Adrenal gland (tissue), 9 donors: ENCODE measurements at regions not wholly inside any gene's neighbourhood (a gene's known extent, or its start where the extent isn't known, plus 50 kb on each side); places are given as distances from the start of the nearest gene placed in this dataset.
A peak's percentile ranks its signal among the peaks of the same experiment; 100 is the strongest.

ENCODE experiments used
- DNase-seq, 7 donors: peaks; one replicate each; pipeline ENCODE4 v3.0.0-alpha.2; 2019 to 2020
- H3K27ac ChIP-seq, 5 donors: fragments of 200-600 bp; sonication (generic) in 4 of 5; 1 replicate in 3 of 5; 2 replicates in 2 of 5; pipeline versions ENCODE4 v1.5.1 to v1.8.0; 2016 to 2020; ENCODE audit warnings: mild to moderate bottlenecking in 1 of 5
- H3K27me3 ChIP-seq: fragments of 200-600 bp; 2 replicates; pipeline ENCODE4 v1.8.0; 2021
- H3K36me3 ChIP-seq, 2 donors: fragments of 200-600 bp; replicated peaks in 1 of 2; 1 replicate in 1 of 2; 2 replicates in 1 of 2; pipeline versions ENCODE4 v1.5.1 to v1.8.0; 2018 to 2022
- H3K4me1 ChIP-seq, 2 donors: fragments of 200-600 bp; replicated peaks in 1 of 2; 1 replicate in 1 of 2; 2 replicates in 1 of 2; pipeline versions ENCODE4 v1.5.1 to v1.8.0; 2018 to 2021
- H3K4me3 ChIP-seq, 4 donors: fragments of 200-600 bp; sonication (generic) in 3 of 4; one replicate each; pipeline ENCODE4 v1.5.1; 2016 to 2018
- H3K9me3 ChIP-seq, 3 donors: fragments of 200-600 bp; sonication (generic) in 1 of 3; replicated peaks in 1 of 3; 1 replicate in 2 of 3; 2 replicates in 1 of 3; pipeline versions ENCODE4 v1.5.1 to v1.8.0; 2016 to 2021
- POLR2A ChIP-seq, 2 donors: fragments of 450-650 bp; IDR thresholded peaks; one replicate each; pipeline ENCODE4 v1.6.1; 2017; ENCODE audit warnings: antibody characterized with exemption in 2 of 2, mild to moderate bottlenecking in 2 of 2, moderate library complexity in 1 of 2
- WGBS, 4 donors: extraction: QIAGEN DNeasy Blood & Tissue Kit in 2 of 4; methylation state at CpG; one replicate each; pipeline versions ENCODE4 v1.1.5 to v1.1.7; 2013 to 2017; 5-methylcytosine and 5-hydroxymethylcytosine counted together
- intact Hi-C, 2 donors: fragments of 100-400 bp; cut with DNase I; formaldehyde crosslinking; loops; one replicate each; pipeline versions ENCODE4 v1.14.1 to v1.15.0; 2022 to 2023
- TF ChIP-seq, protein P1 (sequence below), 6 experiments: fragments of 450-650 bp in 4 of 6; fragments of 200-600 bp in 2 of 6; sonication (generic) in 1 of 6; IDR thresholded peaks; 1 replicate in 5 of 6; 2 replicates in 1 of 6; pipeline versions ENCODE4 v1.5.1 to v1.8.0; 2016 to 2021; ENCODE audit warnings: antibody characterized with exemption in 6 of 6, mild to moderate bottlenecking in 2 of 6, moderate library complexity in 1 of 6
- donor health status: healthy with polysubstance abuse.
- donor health status: Bipolar disorder and iron deficiency.
- donor health status: DM: yes; HTN: yes; CAD: no.
- donor health status: DM: no; HTN: no; CAD: no.
- donor health status: DM: no; HTN: no; CAD: no.

DNA sequence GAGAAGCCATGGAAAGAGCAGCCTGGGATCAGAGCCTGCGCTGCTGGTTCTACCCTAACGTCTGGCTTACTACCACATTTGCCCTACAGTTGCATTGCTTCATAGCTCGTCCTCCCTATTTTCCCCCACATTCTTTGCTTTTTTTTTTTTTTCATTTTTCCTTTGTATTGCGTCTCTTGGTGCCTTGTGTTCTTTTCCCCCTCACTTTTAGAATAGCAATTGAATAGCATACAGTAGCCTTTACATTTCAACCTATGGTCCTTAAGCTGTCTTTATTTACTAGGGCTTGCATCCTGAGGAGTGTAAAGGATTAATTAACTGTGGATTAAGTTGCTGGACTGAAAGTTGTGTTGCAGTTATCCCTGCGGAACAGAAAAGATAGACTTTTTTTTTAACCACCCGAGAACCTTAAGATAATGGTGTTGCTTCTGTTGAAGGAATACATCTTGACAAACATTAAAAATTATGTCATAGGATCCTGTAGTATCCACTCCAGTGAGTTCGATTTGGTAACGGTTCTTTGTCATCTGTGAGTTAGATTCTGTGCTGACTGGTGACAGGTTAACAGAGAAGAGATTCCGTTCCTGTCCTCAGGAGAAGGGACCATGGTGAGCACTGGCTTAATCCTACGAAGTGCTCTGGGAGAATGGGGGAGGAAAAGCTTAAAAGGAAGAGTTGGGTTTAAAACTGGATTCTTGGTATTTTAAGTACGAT, 417.4 kb upstream of the NAALADL2 start:
- H3K9me3 ChIP-seq = no peaks in the 10 kb centered on the region
- H3K4me1 ChIP-seq = peaks cover 0 to 24% of the 10 kb centered on the region in 2 donors
- 9 to 12% (median 10%) methylated on average over 11 of the region's 11 CpGs for WGBS, 4 donors
- peak overlapping the region in 2 of 4 donors; percentile 50 to 72 for H3K4me3 ChIP-seq
- H3K36me3 ChIP-seq = no peaks in the 10 kb centered on the region
- intact Hi-C loops = no loop called here
- TF ChIP-seq, protein P1, sequence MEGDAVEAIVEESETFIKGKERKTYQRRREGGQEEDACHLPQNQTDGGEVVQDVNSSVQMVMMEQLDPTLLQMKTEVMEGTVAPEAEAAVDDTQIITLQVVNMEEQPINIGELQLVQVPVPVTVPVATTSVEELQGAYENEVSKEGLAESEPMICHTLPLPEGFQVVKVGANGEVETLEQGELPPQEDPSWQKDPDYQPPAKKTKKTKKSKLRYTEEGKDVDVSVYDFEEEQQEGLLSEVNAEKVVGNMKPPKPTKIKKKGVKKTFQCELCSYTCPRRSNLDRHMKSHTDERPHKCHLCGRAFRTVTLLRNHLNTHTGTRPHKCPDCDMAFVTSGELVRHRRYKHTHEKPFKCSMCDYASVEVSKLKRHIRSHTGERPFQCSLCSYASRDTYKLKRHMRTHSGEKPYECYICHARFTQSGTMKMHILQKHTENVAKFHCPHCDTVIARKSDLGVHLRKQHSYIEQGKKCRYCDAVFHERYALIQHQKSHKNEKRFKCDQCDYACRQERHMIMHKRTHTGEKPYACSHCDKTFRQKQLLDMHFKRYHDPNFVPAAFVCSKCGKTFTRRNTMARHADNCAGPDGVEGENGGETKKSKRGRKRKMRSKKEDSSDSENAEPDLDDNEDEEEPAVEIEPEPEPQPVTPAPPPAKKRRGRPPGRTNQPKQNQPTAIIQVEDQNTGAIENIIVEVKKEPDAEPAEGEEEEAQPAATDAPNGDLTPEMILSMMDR (IDR thresholded peaks at IDR 0.05) = no peak
- TF ChIP-seq POLR2A (IDR thresholded peaks at IDR 0.05) = no peak
- DNase-seq = no peak
- H3K27ac ChIP-seq = peak overlapping the region; percentile 66 to 97 (median 90)
- no peaks in the 10 kb centered on the region for H3K27me3 ChIP-seq

DNA sequence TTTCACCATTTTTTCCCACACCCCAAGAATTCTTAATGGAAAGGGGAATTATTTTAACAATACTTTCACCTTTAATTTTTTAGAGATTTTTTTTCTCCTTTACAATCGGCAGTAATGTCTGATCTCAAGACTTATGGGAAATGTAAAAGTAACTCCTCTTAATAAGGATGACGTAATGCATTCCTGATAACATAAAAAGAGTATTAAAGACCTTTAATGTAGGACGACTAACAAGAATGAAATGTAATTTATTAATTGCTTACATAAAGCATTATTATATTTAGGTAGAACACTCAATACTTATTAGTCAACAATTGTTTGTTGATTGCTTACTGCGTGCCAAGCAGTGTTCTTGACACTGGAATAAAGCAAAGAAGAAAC, 416.8 kb upstream of the NAALADL2 start:
- H3K4me1 ChIP-seq = peaks cover 0 to 24% of the 10 kb centered on the region in 2 donors
- no peak overlapping the region for H3K27ac ChIP-seq
- H3K36me3 ChIP-seq = no peaks in the 10 kb centered on the region
- TF ChIP-seq POLR2A (IDR thresholded peaks at IDR 0.05) = no peak
- TF ChIP-seq, protein P1 (IDR thresholded peaks at IDR 0.05) = no peak
- peak overlapping the region in 1 of 4 donors; percentile 72 for H3K4me3 ChIP-seq
- WGBS, 4 donors = 62 to 77% (median 74%) methylated on average over 4 of the region's 4 CpGs
- no peaks in the 10 kb centered on the region for H3K9me3 ChIP-seq
- intact Hi-C loops = no loop called here
- no peaks in the 10 kb centered on the region for H3K27me3 ChIP-seq
- DNase-seq = no peak

DNA sequence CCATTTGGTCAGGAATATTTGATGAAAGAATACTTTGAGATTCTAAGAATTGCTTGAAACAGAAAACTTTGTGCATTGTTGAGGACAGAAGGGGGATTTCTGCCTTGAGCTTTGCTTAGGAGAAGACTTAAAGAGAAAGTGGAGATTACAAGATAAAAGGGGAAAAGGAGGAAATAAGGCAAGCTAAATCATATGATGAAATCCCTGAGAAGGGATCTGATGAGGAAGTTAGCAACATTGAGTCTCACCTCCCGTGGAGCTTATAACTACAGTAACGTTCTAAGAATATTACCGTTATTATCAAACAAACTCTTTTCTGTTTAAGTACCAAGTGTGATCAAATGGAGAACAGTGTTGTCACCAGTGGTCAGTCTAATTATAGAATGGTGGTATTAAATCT, 414.7 kb upstream of the NAALADL2 start:
- Histone ChIP-seq H3K9me3 (no peaks in the 10 kb centered on the region), H3K27ac (no peak overlapping the region), H3K4me1 (peaks cover 0 to 24% of the 10 kb centered on the region in 2 donors), H3K27me3 (no peaks in the 10 kb centered on the region), H3K4me3 (no peak overlapping the region), H3K36me3 (no peaks in the 10 kb centered on the region)
- intact Hi-C loops = no loop called here
- WGBS, 4 donors = 78 to 85% (median 83%) methylated on average over 3 of the region's 3 CpGs
- no peak for TF ChIP-seq POLR2A (IDR thresholded peaks at IDR 0.05)
- TF ChIP-seq, protein P1 (IDR thresholded peaks at IDR 0.05) = no peak
- no peak for DNase-seq

DNA sequence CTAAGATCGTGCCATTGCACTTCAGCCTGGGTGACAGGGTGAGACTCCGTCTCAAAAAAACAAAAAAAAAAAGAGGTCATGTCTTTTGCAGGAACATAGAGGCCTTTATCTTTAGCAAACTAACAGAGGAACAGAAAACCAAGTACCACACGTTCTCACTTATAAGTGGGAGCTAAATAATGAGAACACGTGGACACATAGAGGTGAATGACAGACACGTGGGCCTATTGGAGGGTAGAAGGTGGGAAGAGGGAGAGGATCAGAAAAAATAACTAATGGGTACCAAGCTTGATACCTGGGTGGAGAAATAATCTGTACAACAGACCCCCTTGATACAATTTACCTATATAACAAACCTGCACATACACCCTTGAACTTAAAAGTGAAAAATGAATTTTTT, 401.4 kb upstream of the NAALADL2 start:
- TF ChIP-seq, protein P1 (IDR thresholded peaks at IDR 0.05) = no peak
- TF ChIP-seq POLR2A (IDR thresholded peaks at IDR 0.05) = no peak
- WGBS, 4 donors = 89 to 93% (median 91%) methylated on average over 5 of the region's 5 CpGs
- Histone ChIP-seq H3K4me1 (no peaks in the 10 kb centered on the region), H3K9me3 (no peaks in the 10 kb centered on the region), H3K27me3 (no peaks in the 10 kb centered on the region), H3K27ac (no peak overlapping the region), H3K36me3 (no peaks in the 10 kb centered on the region), H3K4me3 (no peak overlapping the region)
- no peak for DNase-seq
- intact Hi-C loops = no loop called here
